Stimulated activated CD4-positive, alpha-beta T cell treated with anti-CD3 and anti-CD28 coated beads, Interleukin-1b, Interleukin-23, amount 100 ng/mL, for 1 hour (primary cell): ENCODE measurements at regions not wholly inside any gene's neighbourhood (a gene's known extent, or its start where the extent isn't known, plus 50 kb on each side); places are given as distances from the start of the nearest gene placed in this dataset.

Source experiments
- DNase-seq, 2 donors: peaks; one replicate each; pipeline ENCODE4 v3.0.0-alpha.2; 2020; ENCODE audit warnings: low read depth in 2 of 2

- DNase-seq, result no peak
These were observed 64.8 kb upstream of the ZNF536 start for GRCh38 chr19:30307191-30307974.

- DNase-seq, result no peak
These were observed 63.0 kb upstream of the ZNF536 start for GRCh38 chr19:30309176-30309575.

GRCh38 chr19:30309905-30310601 is 62.1 kb upstream of the ZNF536 start:
- DNase-seq, result no peak

GRCh38 chr19:30310602-30311263 is 61.5 kb upstream of the ZNF536 start:
- no peak for DNase-seq

- no peak for DNase-seq
These were observed 60.3 kb upstream of the ZNF536 start for GRCh38 chr19:30311911-30312310.

- DNase-seq, result no peak
These were observed 59.4 kb upstream of the ZNF536 start for GRCh38 chr19:30312582-30313352.

GRCh38 chr19:30313353-30313750 is 58.8 kb upstream of the ZNF536 start:
- DNase-seq, result no peak

- no peak for DNase-seq
These were observed 58.0 kb upstream of the ZNF536 start for GRCh38 chr19:30314056-30314804.

- DNase-seq, result no peak
These were observed 57.4 kb upstream of the ZNF536 start for GRCh38 chr19:30314805-30315155.

- DNase-seq, result no peak
These were observed 57.0 kb upstream of the ZNF536 start for GRCh38 chr19:30315159-30315558.

- DNase-seq, result no peak
These were observed 56.1 kb upstream of the ZNF536 start for GRCh38 chr19:30316000-30316491.

GRCh38 chr19:30316560-30317106 is 55.6 kb upstream of the ZNF536 start:
- no peak for DNase-seq

- no peak for DNase-seq
These were observed 54.8 kb upstream of the ZNF536 start for GRCh38 chr19:30317403-30317802.

- DNase-seq, result no peak
These were observed 53.9 kb upstream of the ZNF536 start for GRCh38 chr19:30318261-30318660.

GRCh38 chr19:30318936-30319335 is 53.2 kb upstream of the ZNF536 start:
- no peak for DNase-seq

GRCh38 chr19:30319411-30319810 is 52.8 kb upstream of the ZNF536 start:
- DNase-seq, result no peak

- no peak for DNase-seq
These were observed 52.3 kb upstream of the ZNF536 start for GRCh38 chr19:30319876-30320275.

- no peak for DNase-seq
These were observed 51.7 kb upstream of the ZNF536 start for GRCh38 chr19:30320466-30320865.

GRCh38 chr19:30320916-30321315 is 51.3 kb upstream of the ZNF536 start:
- no peak for DNase-seq
